GM19324 (cell line): ENCODE measurements at regions not wholly inside any gene's neighbourhood (a gene's known extent, or its start where the extent isn't known, plus 50 kb on each side); places are given as distances from the start of the nearest gene placed in this dataset.

ENCODE experiments used
- ATAC-seq: cut with Tn5 transposase; IDR thresholded peaks from one replicate; pipeline ENCODE4 v1.9.1; 2021; ENCODE audit warnings: mild to moderate bottlenecking, moderate library complexity; ENCODE audit not compliant: unreplicated experiment, low FRiP score

GRCh38 chr2:42910645-42911405, 118.4 kb upstream of the HAAO start:
- no peak for ATAC-seq

GRCh38 chr2:42909966-42910365, 117.6 kb upstream of the HAAO start:
- ATAC-seq = no peak

GRCh38 chr2:42908518-42909200, 116.3 kb upstream of the HAAO start:
- no peak for ATAC-seq

GRCh38 chr2:42907835-42908234, 115.5 kb upstream of the HAAO start:
- no peak for ATAC-seq

- no peak for ATAC-seq
These were observed 114.4 kb upstream of the HAAO start for GRCh38 chr2:42906557-42907411.

GRCh38 chr2:42906111-42906556, 113.8 kb upstream of the HAAO start:
- no peak for ATAC-seq

- no peak for ATAC-seq
These were observed 113.1 kb upstream of the HAAO start for GRCh38 chr2:42905341-42906110.

- no peak for ATAC-seq
These were observed 112.1 kb upstream of the HAAO start for GRCh38 chr2:42904576-42904876.

GRCh38 chr2:42903821-42904575, 111.6 kb upstream of the HAAO start:
- ATAC-seq = no peak

GRCh38 chr2:42902939-42903709, 110.7 kb upstream of the HAAO start:
- ATAC-seq = no peak

GRCh38 chr2:42901076-42901640, 108.8 kb upstream of the HAAO start:
- ATAC-seq = no peak

- no peak for ATAC-seq
These were observed 108.0 kb upstream of the HAAO start for GRCh38 chr2:42900289-42900891.

GRCh38 chr2:42897358-42897757, 105.0 kb upstream of the HAAO start:
- no peak for ATAC-seq

GRCh38 chr2:42895791-42896135, 103.4 kb upstream of the HAAO start:
- no peak for ATAC-seq

GRCh38 chr2:42895134-42895790, 102.9 kb upstream of the HAAO start:
- ATAC-seq = no peak

GRCh38 chr2:42893047-42893758, 100.8 kb upstream of the HAAO start:
- ATAC-seq = no peak

- ATAC-seq = no peak
These were observed 98.5 kb upstream of the HAAO start for GRCh38 chr2:42890791-42891355.
